GM12865 (cell line): ENCODE measurements at regions not wholly inside any gene's neighbourhood (a gene's known extent, or its start where the extent isn't known, plus 50 kb on each side); places are given as distances from the start of the nearest gene placed in this dataset.

Experiments
- DNase-seq: peaks from one replicate; pipeline ENCODE4 v3.0.0; 2010; ENCODE audit warnings: low read depth
- H3K4me3 ChIP-seq: 2 replicates; pipeline ENCODE4 v1.5.1; 2011; ENCODE audit warnings: mild to moderate bottlenecking, low read depth, low read length, control low read depth
- TF ChIP-seq, protein P1 (sequence below): IDR thresholded peaks from 2 replicates; pipeline ENCODE4 v1.5.1; 2011; ENCODE audit warnings: low read length, control low read depth, low read depth, inconsistent platforms; ENCODE audit not compliant: insufficient read depth; ENCODE audit errors: missing control alignments

DNA sequence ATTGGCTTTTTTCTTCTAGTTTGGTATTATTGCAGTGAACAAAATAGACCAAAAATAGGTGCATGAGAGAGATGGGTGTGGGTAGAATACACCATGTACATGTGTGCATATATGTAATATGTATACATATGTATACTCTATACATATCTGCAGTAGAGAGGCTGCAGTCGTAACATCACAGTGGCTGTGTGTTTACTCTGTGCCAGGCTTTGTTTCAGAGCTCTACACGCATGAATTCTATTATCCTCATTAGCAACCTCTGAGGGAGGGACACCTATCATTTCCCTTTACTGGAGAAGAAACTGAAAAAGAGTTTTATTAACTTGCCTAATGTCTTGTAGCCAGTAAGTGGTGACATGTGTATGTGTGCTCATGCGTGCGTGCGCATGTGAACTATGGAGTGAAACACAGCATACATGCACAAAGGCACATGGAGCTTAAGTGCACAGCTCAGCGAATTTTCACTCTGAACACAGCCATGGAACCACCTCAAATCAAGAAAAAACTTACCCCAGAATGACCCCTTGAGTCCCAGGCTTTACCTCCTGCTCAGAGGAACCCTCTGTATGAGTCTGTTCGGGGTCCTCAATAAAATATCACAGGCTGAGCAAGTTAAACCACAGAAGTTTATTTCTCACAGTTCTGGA lies 452.5 kb downstream of the CDH26 start:
- no peak overlapping the region for H3K4me3 ChIP-seq
- TF ChIP-seq, protein P1, sequence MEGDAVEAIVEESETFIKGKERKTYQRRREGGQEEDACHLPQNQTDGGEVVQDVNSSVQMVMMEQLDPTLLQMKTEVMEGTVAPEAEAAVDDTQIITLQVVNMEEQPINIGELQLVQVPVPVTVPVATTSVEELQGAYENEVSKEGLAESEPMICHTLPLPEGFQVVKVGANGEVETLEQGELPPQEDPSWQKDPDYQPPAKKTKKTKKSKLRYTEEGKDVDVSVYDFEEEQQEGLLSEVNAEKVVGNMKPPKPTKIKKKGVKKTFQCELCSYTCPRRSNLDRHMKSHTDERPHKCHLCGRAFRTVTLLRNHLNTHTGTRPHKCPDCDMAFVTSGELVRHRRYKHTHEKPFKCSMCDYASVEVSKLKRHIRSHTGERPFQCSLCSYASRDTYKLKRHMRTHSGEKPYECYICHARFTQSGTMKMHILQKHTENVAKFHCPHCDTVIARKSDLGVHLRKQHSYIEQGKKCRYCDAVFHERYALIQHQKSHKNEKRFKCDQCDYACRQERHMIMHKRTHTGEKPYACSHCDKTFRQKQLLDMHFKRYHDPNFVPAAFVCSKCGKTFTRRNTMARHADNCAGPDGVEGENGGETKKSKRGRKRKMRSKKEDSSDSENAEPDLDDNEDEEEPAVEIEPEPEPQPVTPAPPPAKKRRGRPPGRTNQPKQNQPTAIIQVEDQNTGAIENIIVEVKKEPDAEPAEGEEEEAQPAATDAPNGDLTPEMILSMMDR: no peak
- no peak for DNase-seq

DNA sequence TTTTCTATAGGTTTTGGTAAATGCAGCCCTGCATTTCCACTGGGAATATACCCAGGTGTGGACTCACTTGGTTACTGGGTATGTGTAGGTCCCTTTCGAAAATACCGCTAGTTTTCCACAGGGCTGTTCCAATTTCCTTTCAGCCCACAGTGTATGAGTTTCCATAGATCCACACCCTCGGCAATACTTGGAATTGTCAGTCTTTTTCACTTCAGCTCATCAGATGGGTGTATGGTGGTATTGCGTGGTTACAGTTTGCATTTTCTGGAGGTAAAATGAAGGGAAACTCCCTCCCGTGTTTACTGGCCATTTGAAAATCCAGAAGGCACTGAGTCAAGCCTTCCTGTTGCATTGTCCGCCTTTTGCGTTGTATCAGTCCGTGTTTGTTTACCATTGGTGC lies 453.6 kb downstream of the CDH26 start:
- no peak overlapping the region for H3K4me3 ChIP-seq
- TF ChIP-seq, protein P1: no peak
- DNase-seq: no peak

DNA sequence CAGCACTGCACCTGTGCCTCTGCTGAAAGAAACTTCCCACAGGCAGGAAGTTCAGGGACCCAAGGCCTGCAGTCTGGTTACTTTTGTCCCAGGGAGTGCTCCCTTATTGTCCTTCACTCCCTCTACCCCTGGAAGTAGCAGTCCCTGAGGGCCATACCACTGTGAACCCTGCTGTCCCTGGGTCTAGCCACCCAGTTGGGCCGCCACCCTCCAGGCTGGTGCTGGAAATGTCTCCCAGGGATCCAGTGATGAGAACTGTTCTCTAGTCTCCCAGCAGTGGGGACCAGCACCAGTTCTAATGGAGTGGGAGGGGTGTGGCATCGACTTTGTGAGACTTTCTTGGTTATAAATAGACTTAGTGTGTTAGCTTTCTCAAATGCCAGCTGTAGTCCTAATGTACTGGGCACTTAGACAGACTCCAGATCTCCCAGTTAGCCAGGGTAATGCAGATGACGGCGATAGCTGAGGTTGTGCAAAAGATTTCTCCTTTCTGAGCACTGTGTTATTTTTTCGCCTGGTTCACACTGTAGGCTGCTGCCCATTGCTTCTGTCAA lies 462.5 kb downstream of the CDH26 start:
- TF ChIP-seq, protein P1: no peak
- no peak for DNase-seq

DNA sequence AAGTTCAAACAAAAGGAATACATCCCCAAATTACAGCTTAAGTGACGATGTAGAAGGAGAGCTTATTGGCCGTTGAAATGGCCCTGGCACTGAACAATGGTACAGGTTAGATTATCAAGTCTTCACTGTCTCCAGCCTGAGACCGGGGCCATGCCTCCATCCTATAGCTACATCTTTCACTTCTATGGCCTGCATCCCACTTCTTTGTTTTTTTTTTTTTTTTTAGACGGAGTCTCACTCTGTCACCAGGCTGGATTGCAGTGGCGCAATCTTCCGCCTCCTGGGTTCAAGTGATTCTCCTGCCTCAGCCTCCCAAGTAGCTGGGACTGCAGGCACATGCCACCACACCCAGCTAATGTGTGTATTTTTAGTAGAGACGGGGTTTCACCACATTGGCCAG lies 464.6 kb downstream of the CDH26 start:
- TF ChIP-seq, protein P1: no peak

More for the DNA sequence above, 462.5 kb downstream of the CDH26 start:
- H3K4me3 ChIP-seq: no peak overlapping the region

DNA sequence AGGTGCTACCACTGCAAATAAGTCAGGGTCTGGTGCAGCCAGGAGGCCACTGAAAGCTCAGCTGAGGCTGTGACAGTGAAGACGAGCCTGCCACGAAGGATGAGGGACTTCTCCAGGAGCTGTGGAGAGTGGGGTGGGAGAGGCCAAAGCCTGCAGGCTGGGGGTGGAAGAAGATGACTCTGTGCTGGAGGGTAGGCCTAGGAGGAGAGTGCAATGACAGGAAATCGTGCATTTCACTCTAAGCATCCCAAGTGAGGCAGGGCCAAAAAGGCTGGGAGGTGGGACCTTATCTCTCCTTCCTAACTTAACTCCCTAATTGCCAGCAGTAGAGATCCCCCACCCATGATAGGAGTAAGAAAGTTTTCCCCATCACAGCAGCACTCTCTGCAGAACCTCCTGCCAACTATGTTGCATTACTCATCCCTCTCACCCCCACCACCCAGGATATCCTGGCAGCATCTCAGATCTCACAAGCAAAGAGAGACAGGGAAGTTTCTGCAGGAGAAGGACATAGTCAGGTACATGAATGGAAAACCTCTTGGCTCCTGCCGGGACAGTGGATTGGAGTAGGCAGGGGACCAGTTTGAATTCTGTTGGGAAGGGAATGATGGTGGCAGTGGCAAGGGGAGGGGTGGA lies 466.2 kb downstream of the CDH26 start:
- no peak for DNase-seq
- H3K4me3 ChIP-seq: no peak overlapping the region
- TF ChIP-seq, protein P1: no peak

More for the DNA sequence above, 464.6 kb downstream of the CDH26 start:
- H3K4me3 ChIP-seq: no peak overlapping the region
- no peak for DNase-seq

DNA sequence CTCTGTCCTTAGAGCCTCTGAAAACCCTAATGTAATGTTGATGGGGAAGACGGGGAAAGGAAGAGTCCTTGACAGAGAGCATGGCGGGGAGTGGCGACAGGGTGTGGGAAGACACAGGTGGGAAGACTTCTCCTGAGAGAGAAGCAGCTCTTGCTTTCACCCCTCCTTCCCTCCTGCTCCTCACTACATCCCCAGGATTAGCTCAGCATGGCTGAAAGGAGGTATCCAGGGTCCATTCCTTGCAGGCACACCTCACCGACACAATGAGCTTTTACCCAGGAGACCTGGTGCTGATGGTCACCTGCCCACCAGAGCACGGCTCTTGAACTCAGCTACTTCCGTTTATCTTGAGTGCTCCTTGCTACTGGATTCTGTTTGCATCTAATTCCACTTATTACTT lies 469.3 kb downstream of the CDH26 start:
- TF ChIP-seq, protein P1: no peak
- no peak overlapping the region for H3K4me3 ChIP-seq
- no peak for DNase-seq
